ENCODE measurements at regions not wholly inside any gene's neighbourhood (a gene's known extent, or its start where the extent isn't known, plus 50 kb on each side); places are given as distances from the start of the nearest gene placed in this dataset.

DNA sequence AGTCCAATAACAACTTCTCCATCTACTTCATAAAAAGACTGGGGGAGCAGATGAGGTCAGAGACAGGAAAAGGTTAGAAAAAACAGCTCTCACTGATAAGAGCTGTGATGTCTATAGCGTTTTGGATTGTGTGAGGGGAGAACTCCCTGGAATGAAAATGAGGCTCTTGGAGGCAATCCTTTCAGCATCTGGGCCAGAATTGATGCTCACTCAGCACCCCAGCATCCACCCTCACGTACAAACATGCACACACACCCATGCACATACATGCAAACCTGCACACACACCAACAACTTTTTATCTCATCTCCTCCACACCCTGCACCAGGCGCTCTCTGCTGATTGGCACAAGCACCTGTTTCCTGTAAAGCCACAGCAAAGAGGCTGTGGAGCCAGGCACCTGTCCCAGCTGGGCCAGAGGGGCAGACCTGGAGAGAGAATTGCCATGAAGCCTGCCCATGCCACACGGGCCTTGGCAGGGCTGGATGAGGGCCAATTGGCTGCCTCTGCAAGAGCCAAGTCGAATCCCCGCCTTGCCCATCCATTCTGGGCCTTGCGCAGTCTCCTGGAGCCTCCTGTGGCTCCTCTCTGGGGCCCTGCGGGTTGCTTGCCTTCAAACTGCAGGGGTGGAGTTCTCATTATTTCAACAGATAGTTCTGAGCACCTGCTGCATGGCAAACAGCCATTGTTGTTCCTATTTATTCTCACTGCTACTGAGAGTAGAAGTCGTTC lies 53.1 kb downstream of the SYNE3 start:
- no peak for TF ChIP-seq CTCF (IDR thresholded peaks at IDR 0.05; ENCODE audit: low read depth, low read length, missing input control)
- TF ChIP-seq JUND (IDR thresholded peaks at IDR 0.05): no peak
- no peak for TF ChIP-seq GABPA (IDR thresholded peaks at IDR 0.05 in 1 of 2, conservative IDR thresholded peaks at IDR 0.05 in 1 of 2)
- TF ChIP-seq HNF4A (conservative IDR thresholded peaks at IDR 0.05): no peak
- TF ChIP-seq MAX (IDR thresholded peaks at IDR 0.05): no peak
- no peak for TF ChIP-seq TAF1 (conservative IDR thresholded peaks at IDR 0.05)
- TF ChIP-seq RAD21 (IDR thresholded peaks at IDR 0.05): no peak
- TF ChIP-seq, protein P1, sequence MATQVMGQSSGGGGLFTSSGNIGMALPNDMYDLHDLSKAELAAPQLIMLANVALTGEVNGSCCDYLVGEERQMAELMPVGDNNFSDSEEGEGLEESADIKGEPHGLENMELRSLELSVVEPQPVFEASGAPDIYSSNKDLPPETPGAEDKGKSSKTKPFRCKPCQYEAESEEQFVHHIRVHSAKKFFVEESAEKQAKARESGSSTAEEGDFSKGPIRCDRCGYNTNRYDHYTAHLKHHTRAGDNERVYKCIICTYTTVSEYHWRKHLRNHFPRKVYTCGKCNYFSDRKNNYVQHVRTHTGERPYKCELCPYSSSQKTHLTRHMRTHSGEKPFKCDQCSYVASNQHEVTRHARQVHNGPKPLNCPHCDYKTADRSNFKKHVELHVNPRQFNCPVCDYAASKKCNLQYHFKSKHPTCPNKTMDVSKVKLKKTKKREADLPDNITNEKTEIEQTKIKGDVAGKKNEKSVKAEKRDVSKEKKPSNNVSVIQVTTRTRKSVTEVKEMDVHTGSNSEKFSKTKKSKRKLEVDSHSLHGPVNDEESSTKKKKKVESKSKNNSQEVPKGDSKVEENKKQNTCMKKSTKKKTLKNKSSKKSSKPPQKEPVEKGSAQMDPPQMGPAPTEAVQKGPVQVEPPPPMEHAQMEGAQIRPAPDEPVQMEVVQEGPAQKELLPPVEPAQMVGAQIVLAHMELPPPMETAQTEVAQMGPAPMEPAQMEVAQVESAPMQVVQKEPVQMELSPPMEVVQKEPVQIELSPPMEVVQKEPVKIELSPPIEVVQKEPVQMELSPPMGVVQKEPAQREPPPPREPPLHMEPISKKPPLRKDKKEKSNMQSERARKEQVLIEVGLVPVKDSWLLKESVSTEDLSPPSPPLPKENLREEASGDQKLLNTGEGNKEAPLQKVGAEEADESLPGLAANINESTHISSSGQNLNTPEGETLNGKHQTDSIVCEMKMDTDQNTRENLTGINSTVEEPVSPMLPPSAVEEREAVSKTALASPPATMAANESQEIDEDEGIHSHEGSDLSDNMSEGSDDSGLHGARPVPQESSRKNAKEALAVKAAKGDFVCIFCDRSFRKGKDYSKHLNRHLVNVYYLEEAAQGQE (IDR thresholded peaks at IDR 0.05): no peak
- no peak for TF ChIP-seq SP1 (IDR thresholded peaks at IDR 0.05)
- TF ChIP-seq, protein P2, sequence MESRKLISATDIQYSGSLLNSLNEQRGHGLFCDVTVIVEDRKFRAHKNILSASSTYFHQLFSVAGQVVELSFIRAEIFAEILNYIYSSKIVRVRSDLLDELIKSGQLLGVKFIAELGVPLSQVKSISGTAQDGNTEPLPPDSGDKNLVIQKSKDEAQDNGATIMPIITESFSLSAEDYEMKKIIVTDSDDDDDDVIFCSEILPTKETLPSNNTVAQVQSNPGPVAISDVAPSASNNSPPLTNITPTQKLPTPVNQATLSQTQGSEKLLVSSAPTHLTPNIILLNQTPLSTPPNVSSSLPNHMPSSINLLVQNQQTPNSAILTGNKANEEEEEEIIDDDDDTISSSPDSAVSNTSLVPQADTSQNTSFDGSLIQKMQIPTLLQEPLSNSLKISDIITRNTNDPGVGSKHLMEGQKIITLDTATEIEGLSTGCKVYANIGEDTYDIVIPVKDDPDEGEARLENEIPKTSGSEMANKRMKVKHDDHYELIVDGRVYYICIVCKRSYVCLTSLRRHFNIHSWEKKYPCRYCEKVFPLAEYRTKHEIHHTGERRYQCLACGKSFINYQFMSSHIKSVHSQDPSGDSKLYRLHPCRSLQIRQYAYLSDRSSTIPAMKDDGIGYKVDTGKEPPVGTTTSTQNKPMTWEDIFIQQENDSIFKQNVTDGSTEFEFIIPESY (IDR thresholded peaks at IDR 0.05): no peak
- no peak for TF ChIP-seq EGR1 (IDR thresholded peaks at IDR 0.05; ENCODE audit: low read depth in 2 of 2)

Data from liver (tissue), 3 donors.